Left ventricle myocardium superior (tissue), 1 donor: ENCODE measurements at regions not wholly inside any gene's neighbourhood (a gene's known extent, or its start where the extent isn't known, plus 50 kb on each side); places are given as distances from the start of the nearest gene placed in this dataset.
A peak's percentile ranks its signal among the peaks of the same experiment; 100 is the strongest.
"Not testable (repeated sequence)": the region's sequence is repeated elsewhere in the genome, so short reads cannot be mapped to it uniquely, and the experiment has no call there.

ENCODE experiments used
- ATAC-seq: fragments of 200-7000 bp; cut with Tn5 transposase; one replicate; pipeline ENCODE4 v1.9.1; 2020; ENCODE audit warnings: mild to moderate bottlenecking, moderate library complexity
- DNase-seq: peaks from one replicate; pipeline ENCODE4 v3.0.0-alpha.2; 2020
- intact Hi-C: fragments of 100-400 bp; cut with micrococcal nuclease; formaldehyde crosslinking; loops from one replicate; pipeline ENCODE4 v1.11.0; 2022
- donor health status: DM: no; HTN: yes; CAD: no; lungs with severe emphysema.

- intact Hi-C loops, DNase-seq, ATAC-seq: not testable (repeated sequence)
These were observed 524.1 kb downstream of the PRIM2 start for GRCh38 chr6:57841551-57841950.

- intact Hi-C loops, ATAC-seq: not testable (repeated sequence)
- DNase-seq: peak; percentile 23
These were observed 536.4 kb downstream of the PRIM2 start for GRCh38 chr6:57853745-57854407.

- ATAC-seq, intact Hi-C loops, DNase-seq: not testable (repeated sequence)
These were observed 543.3 kb downstream of the PRIM2 start for GRCh38 chr6:57860481-57861315.

- intact Hi-C loops, DNase-seq, ATAC-seq: not testable (repeated sequence)
These were observed 552.7 kb downstream of the PRIM2 start for GRCh38 chr6:57870083-57870482.

GRCh38 chr6:57873424-57873823 is 556.0 kb downstream of the PRIM2 start:
- ATAC-seq, intact Hi-C loops, DNase-seq: not testable (repeated sequence)

GRCh38 chr6:57876659-57877058 is 559.2 kb downstream of the PRIM2 start:
- ATAC-seq, intact Hi-C loops, DNase-seq: not testable (repeated sequence)

- intact Hi-C loops, DNase-seq, ATAC-seq: not testable (repeated sequence)
These were observed 560.3 kb downstream of the PRIM2 start for GRCh38 chr6:57877729-57878128.

GRCh38 chr6:57878792-57879191 is 561.4 kb downstream of the PRIM2 start:
- DNase-seq, intact Hi-C loops: not testable (repeated sequence)

GRCh38 chr6:57898850-57899249 is 581.4 kb downstream of the PRIM2 start:
- DNase-seq, intact Hi-C loops, ATAC-seq: not testable (repeated sequence)

More at GRCh38 chr6:57878792-57879191, 561.4 kb downstream of the PRIM2 start:
- ATAC-seq: not testable (repeated sequence)

- ATAC-seq, DNase-seq, intact Hi-C loops: not testable (repeated sequence)
These were observed 583.4 kb downstream of the PRIM2 start for GRCh38 chr6:57900687-57901399.

GRCh38 chr6:57901445-57901844 is 584.0 kb downstream of the PRIM2 start:
- ATAC-seq, DNase-seq, intact Hi-C loops: not testable (repeated sequence)

- intact Hi-C loops, ATAC-seq, DNase-seq: not testable (repeated sequence)
These were observed 586.9 kb downstream of the PRIM2 start for GRCh38 chr6:57904356-57904755.

GRCh38 chr6:57915300-57915699 is 597.9 kb downstream of the PRIM2 start:
- ATAC-seq, intact Hi-C loops: not testable (repeated sequence)

GRCh38 chr6:57942966-57943365 is 625.5 kb downstream of the PRIM2 start:
- intact Hi-C loops, ATAC-seq, DNase-seq: not testable (repeated sequence)

More at GRCh38 chr6:57915300-57915699, 597.9 kb downstream of the PRIM2 start:
- not testable (repeated sequence) for DNase-seq

- DNase-seq, ATAC-seq, intact Hi-C loops: not testable (repeated sequence)
These were observed 628.8 kb downstream of the PRIM2 start for GRCh38 chr6:57946084-57946768.

GRCh38 chr6:57946769-57947091 is 629.3 kb downstream of the PRIM2 start:
- ATAC-seq, intact Hi-C loops: not testable (repeated sequence)

GRCh38 chr6:57948481-57948880 is 631.1 kb downstream of the PRIM2 start:
- DNase-seq, intact Hi-C loops, ATAC-seq: not testable (repeated sequence)

More at GRCh38 chr6:57946769-57947091, 629.3 kb downstream of the PRIM2 start:
- not testable (repeated sequence) for DNase-seq

GRCh38 chr6:57950430-57950829 is 633.0 kb downstream of the PRIM2 start:
- DNase-seq, ATAC-seq, intact Hi-C loops: not testable (repeated sequence)
